SU-DHL-6 (cell line): ENCODE measurements at regions not wholly inside any gene's neighbourhood (a gene's known extent, or its start where the extent isn't known, plus 50 kb on each side); places are given as distances from the start of the nearest gene placed in this dataset.

Experiments
- H2AFZ ChIP-seq: fragments of 200-600 bp; sonication (generic); 2 replicates; pipeline ENCODE4 v1.6.1; 2014; ENCODE audit warnings: low read depth, mild to moderate bottlenecking, moderate library complexity, mixed read lengths, antibody characterized with exemption, low read length; ENCODE audit not compliant: severe bottlenecking
- H3F3A ChIP-seq: fragments of 200-600 bp; shearing (Covaris generic); 2 replicates; pipeline ENCODE4 v1.6.0; 2016; ENCODE audit warnings: antibody characterized with exemption, mild to moderate bottlenecking; ENCODE audit not compliant: insufficient read depth
- H3K27ac ChIP-seq: fragments of 200-600 bp; sonication (generic); 2 replicates; pipeline ENCODE4 v1.5.1; 2016; ENCODE audit warnings: low read depth, mild to moderate bottlenecking, low read length, moderate library complexity, mixed read lengths
- H3K27me3 ChIP-seq: fragments of 200-600 bp; sonication (generic), shearing (Covaris generic); 2 replicates; pipeline ENCODE4 v1.6.0; 2014; ENCODE audit warnings: mild to moderate bottlenecking, low read length
- H3K36me3 ChIP-seq: fragments of 200-600 bp; sonication (generic); 2 replicates; pipeline ENCODE4 v1.6.1; 2014; ENCODE audit warnings: mild to moderate bottlenecking, low read length, mixed read lengths
- H3K4me2 ChIP-seq: fragments of 300-600, 200-600 bp; shearing (Covaris generic), sonication (generic); 2 replicates; pipeline ENCODE4 v1.6.0; 2014; ENCODE audit warnings: low read length, low read depth, mild to moderate bottlenecking; ENCODE audit not compliant: poor library complexity, severe bottlenecking
- H3K4me3 ChIP-seq: fragments of 200-600 bp; sonication (generic); 2 replicates; pipeline ENCODE4 v1.5.1; 2014; ENCODE audit warnings: antibody characterized with exemption, low read length, mild to moderate bottlenecking, mixed read lengths; ENCODE audit not compliant: insufficient read depth, poor library complexity, severe bottlenecking
- H3K79me2 ChIP-seq: fragments of 200-600 bp; sonication (generic); 2 replicates; pipeline ENCODE4 v1.6.1; 2014; ENCODE audit warnings: mild to moderate bottlenecking, low read length, moderate library complexity; ENCODE audit not compliant: insufficient read depth
- H3K9ac ChIP-seq: fragments of 200-600 bp; sonication (generic); 2 replicates; pipeline ENCODE4 v1.7.0; 2014; ENCODE audit warnings: mild to moderate bottlenecking, low read length
- H3K9me2 ChIP-seq: fragments of 200-600 bp; sonication (generic); replicated peaks from 2 replicates; pipeline ENCODE4 v1.6.1; 2014; ENCODE audit warnings: low read length; ENCODE audit not compliant: insufficient read depth
- H3K9me3 ChIP-seq: fragments of 200-600 bp; sonication (generic); 2 replicates; pipeline ENCODE4 v1.6.1; 2014; ENCODE audit warnings: low read length, mixed read lengths; ENCODE audit not compliant: insufficient read depth
- H4K20me1 ChIP-seq: fragments of 200-600 bp; sonication (generic); 2 replicates; pipeline ENCODE4 v1.6.1; 2014; ENCODE audit warnings: low read depth, mild to moderate bottlenecking, antibody characterized with exemption, low read length, moderate library complexity, mixed read lengths
- CTCF ChIP-seq: fragments of 200-600 bp; sonication (generic); IDR thresholded peaks from one replicate; pipeline ENCODE4 v1.5.1; 2017; ENCODE audit warnings: antibody characterized with exemption, mild to moderate bottlenecking, low read length, moderate library complexity; ENCODE audit not compliant: insufficient read depth, poor library complexity, severe bottlenecking
- EZH2phosphoT487 ChIP-seq: fragments of 200-600 bp; sonication (generic), shearing (Covaris generic); conservative IDR thresholded peaks from 2 replicates; pipeline ENCODE4 v1.6.1; 2018; ENCODE audit warnings: mild to moderate bottlenecking, antibody characterized with exemption, low read length, moderate library complexity, mixed read lengths

GRCh38 chr16:79391395-79391794 lies 209.1 kb downstream of the MAF start:
- no peaks in the 10 kb centered on the region for H3K36me3 ChIP-seq
- H3K4me2 ChIP-seq, result no peak overlapping the region
- no peaks in the 10 kb centered on the region for H3K9me2 ChIP-seq
- TF ChIP-seq EZH2phosphoT487 (no peak), CTCF (no peak)
- no peak overlapping the region for H2AFZ ChIP-seq
- no peaks in the 10 kb centered on the region for H3K9me3 ChIP-seq
- no peak overlapping the region for H3K9ac ChIP-seq
- H3F3A ChIP-seq, result no peaks in the 10 kb centered on the region
- H3K79me2 ChIP-seq, result no peaks in the 10 kb centered on the region
- H3K27ac ChIP-seq, result no peak overlapping the region
- no peak overlapping the region for H3K4me3 ChIP-seq
- no peaks in the 10 kb centered on the region for H4K20me1 ChIP-seq
- H3K27me3 ChIP-seq, result no peaks in the 10 kb centered on the region

GRCh38 chr16:79390481-79391051 lies 210.0 kb downstream of the MAF start:
- H3K4me2 ChIP-seq, result no peak overlapping the region
- no peaks in the 10 kb centered on the region for H3K9me2 ChIP-seq
- no peaks in the 10 kb centered on the region for H3K36me3 ChIP-seq
- no peak overlapping the region for H2AFZ ChIP-seq
- H3K27ac ChIP-seq, result no peak overlapping the region
- no peak overlapping the region for H3K4me3 ChIP-seq
- no peaks in the 10 kb centered on the region for H3K79me2 ChIP-seq
- H3F3A ChIP-seq, result no peaks in the 10 kb centered on the region
- H3K9ac ChIP-seq, result no peak overlapping the region
- TF ChIP-seq EZH2phosphoT487 (no peak), CTCF (no peak)
- H4K20me1 ChIP-seq, result no peaks in the 10 kb centered on the region
- no peaks in the 10 kb centered on the region for H3K9me3 ChIP-seq
- no peaks in the 10 kb centered on the region for H3K27me3 ChIP-seq

DNA sequence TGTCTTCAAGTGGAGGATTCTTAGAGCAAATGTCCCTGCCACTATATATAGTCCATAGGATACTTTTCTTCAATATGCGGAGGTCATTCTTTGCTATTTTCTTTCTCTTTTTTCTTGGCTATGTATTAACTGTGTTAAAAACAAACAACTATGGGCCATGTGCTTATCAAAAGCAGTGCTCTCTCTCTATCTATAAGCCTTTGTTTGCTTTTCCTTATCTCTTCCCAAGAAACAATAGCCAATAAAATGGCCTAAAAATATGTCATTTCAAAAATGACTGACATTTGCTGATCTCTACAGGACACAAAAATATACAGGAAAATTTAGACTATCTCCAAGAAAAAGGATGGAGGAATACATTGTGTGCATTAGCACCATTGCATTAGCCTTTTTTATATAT lies 212.1 kb downstream of the MAF start:
- H2AFZ ChIP-seq, result no peak overlapping the region
- no peaks in the 10 kb centered on the region for H3K79me2 ChIP-seq
- no peak overlapping the region for H3K4me2 ChIP-seq
- H3K4me3 ChIP-seq, result no peak overlapping the region
- no peaks in the 10 kb centered on the region for H3K9me3 ChIP-seq
- no peaks in the 10 kb centered on the region for H4K20me1 ChIP-seq
- no peak overlapping the region for H3K9ac ChIP-seq
- TF ChIP-seq CTCF (no peak), EZH2phosphoT487 (no peak)
- H3F3A ChIP-seq, result no peaks in the 10 kb centered on the region
- no peak overlapping the region for H3K27ac ChIP-seq
- H3K36me3 ChIP-seq, result no peaks in the 10 kb centered on the region
- no peaks in the 10 kb centered on the region for H3K27me3 ChIP-seq
- no peaks in the 10 kb centered on the region for H3K9me2 ChIP-seq
